Erythroblast (primary cell): ENCODE measurements at regions not wholly inside any gene's neighbourhood (a gene's known extent, or its start where the extent isn't known, plus 50 kb on each side); places are given as distances from the start of the nearest gene placed in this dataset.

Experiments used
- GATA1 ChIP-seq: IDR thresholded peaks from 2 replicates; pipeline ENCODE4 v1.6.1; 2011; ENCODE audit warnings: low read depth, mild to moderate bottlenecking, control low read depth, low read length, moderate library complexity
- POLR2A ChIP-seq: IDR thresholded peaks from 2 replicates; pipeline ENCODE4 v1.6.1; 2011; ENCODE audit warnings: mild to moderate bottlenecking, low read length

- no peak for TF ChIP-seq POLR2A
- no peak for TF ChIP-seq GATA1
Observed at GRCh38 chr1:14080653-14081052, 380.7 kb downstream of the PRDM2 start.
